IMR-90 (cell line): ENCODE measurements at regions not wholly inside any gene's neighbourhood (a gene's known extent, or its start where the extent isn't known, plus 50 kb on each side); places are given as distances from the start of the nearest gene placed in this dataset.

Experiments
- CEBPB ChIP-seq: IDR thresholded peaks from 2 replicates; pipeline ENCODE4 v1.6.1; 2012; ENCODE audit warnings: low read depth, low read length, improper control_type of control experiment
- MAFK ChIP-seq: IDR thresholded peaks from 2 replicates; pipeline ENCODE4 v1.6.1; 2012; ENCODE audit warnings: low read depth, low read length, improper control_type of control experiment
- MAZ ChIP-seq: IDR thresholded peaks from 2 replicates; pipeline ENCODE4 v1.6.1; 2012; ENCODE audit warnings: low read depth, mild to moderate bottlenecking, low read length, improper control_type of control experiment, moderate library complexity, borderline replicate concordance
- POLR2A ChIP-seq: IDR thresholded peaks from 2 replicates; pipeline ENCODE4 v1.6.1; 2012; ENCODE audit warnings: mild to moderate bottlenecking, low read depth, low read length
- RAD21 ChIP-seq: IDR thresholded peaks from 2 replicates; pipeline ENCODE4 v1.6.1; 2012; ENCODE audit warnings: low read length, improper control_type of control experiment
- TF ChIP-seq, protein P1 (sequence below): conservative IDR thresholded peaks from 2 replicates; pipeline ENCODE4 v1.5.1; 2012; ENCODE audit warnings: mild to moderate bottlenecking, low read depth, low read length, improper control_type of control experiment

DNA sequence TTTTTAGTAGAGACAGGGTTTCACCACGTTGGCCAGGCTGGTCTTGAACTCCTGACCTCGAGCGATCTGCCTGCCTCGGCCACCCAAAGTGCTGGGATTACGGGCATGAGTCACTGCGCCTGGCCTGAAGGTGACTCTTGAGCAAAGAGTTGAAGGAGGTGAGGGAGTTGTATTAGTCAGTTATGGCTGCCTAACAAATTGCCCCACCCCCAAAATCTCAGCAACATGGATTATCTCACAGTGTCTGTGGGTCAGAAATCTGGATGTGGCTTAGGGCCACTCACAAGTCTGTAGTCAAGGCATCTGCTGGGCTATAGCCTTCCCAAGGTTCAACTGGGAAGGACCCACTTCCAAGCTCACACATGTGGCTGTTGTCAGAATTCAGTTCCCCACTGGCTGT, 52.8 kb upstream of the ADGRE5 start:
- TF ChIP-seq POLR2A, result no peak
- no peak for TF ChIP-seq MAFK
- TF ChIP-seq, protein P1, sequence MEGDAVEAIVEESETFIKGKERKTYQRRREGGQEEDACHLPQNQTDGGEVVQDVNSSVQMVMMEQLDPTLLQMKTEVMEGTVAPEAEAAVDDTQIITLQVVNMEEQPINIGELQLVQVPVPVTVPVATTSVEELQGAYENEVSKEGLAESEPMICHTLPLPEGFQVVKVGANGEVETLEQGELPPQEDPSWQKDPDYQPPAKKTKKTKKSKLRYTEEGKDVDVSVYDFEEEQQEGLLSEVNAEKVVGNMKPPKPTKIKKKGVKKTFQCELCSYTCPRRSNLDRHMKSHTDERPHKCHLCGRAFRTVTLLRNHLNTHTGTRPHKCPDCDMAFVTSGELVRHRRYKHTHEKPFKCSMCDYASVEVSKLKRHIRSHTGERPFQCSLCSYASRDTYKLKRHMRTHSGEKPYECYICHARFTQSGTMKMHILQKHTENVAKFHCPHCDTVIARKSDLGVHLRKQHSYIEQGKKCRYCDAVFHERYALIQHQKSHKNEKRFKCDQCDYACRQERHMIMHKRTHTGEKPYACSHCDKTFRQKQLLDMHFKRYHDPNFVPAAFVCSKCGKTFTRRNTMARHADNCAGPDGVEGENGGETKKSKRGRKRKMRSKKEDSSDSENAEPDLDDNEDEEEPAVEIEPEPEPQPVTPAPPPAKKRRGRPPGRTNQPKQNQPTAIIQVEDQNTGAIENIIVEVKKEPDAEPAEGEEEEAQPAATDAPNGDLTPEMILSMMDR, result no peak
- no peak for TF ChIP-seq RAD21
- no peak for TF ChIP-seq CEBPB
- TF ChIP-seq MAZ, result no peak
